Gastrocnemius medialis (tissue), 4 donors: ENCODE measurements at regions not wholly inside any gene's neighbourhood (a gene's known extent, or its start where the extent isn't known, plus 50 kb on each side); places are given as distances from the start of the nearest gene placed in this dataset.

ENCODE experiments used
- ATAC-seq, 2 donors: fragments of 150-250 bp; one replicate each; pipeline ENCODE4 v1.9.1; 2016
- DNase-seq, 2 donors: peaks; one replicate each; pipeline ENCODE4 v3.0.0-alpha.2; 2019
- H3K27ac ChIP-seq, 4 donors: fragments of 200-600 bp; sonication (generic); 1 replicate in 1 of 4; 2 replicates in 3 of 4; pipeline ENCODE4 v1.5.1; 2016 to 2018; ENCODE audit warnings: mild to moderate bottlenecking in 2 of 4, moderate library complexity in 1 of 4
- H3K27me3 ChIP-seq, 3 donors: fragments of 200-600 bp; sonication (generic) in 2 of 3; 1 replicate in 1 of 3; 2 replicates in 2 of 3; pipeline versions ENCODE4 v1.5.1 to v1.6.0; 2016 to 2019; ENCODE audit warnings: mild to moderate bottlenecking in 1 of 3, moderate library complexity in 1 of 3
- H3K36me3 ChIP-seq, 2 donors: fragments of 200-600 bp; sonication (generic) in 1 of 2; one replicate each; pipeline ENCODE4 v1.5.1; 2017 to 2018
- H3K4me1 ChIP-seq, 2 donors: fragments of 200-600 bp; sonication (generic) in 1 of 2; one replicate each; pipeline ENCODE4 v1.5.1; 2016 to 2017; ENCODE audit warnings: mild to moderate bottlenecking in 2 of 2
- H3K4me3 ChIP-seq, 4 donors: fragments of 200-600 bp; sonication (generic) in 3 of 4; 1 replicate in 1 of 4; 2 replicates in 3 of 4; pipeline ENCODE4 v1.5.1; 2016 to 2019; ENCODE audit warnings: mild to moderate bottlenecking in 2 of 4
- H3K9me3 ChIP-seq, 3 donors: fragments of 200-600 bp; sonication (generic) in 2 of 3; 1 replicate in 1 of 3; 2 replicates in 2 of 3; pipeline ENCODE4 v1.5.1; 2016 to 2019
- POLR2A ChIP-seq, 2 donors: fragments of 450-650 bp; IDR thresholded peaks; one replicate each; pipeline ENCODE4 v1.6.1; 2017; ENCODE audit warnings: antibody characterized with exemption in 2 of 2, mild to moderate bottlenecking in 2 of 2, moderate library complexity in 2 of 2
- in situ Hi-C, 4 donors: fragments of 200-750 bp; cut with MboI; loops; one replicate each; pipeline versions ENCODE4 v1.15.0 to v1.8.0; 2017; ENCODE audit warnings: low sequenced_read_pairs in 4 of 4
- intact Hi-C: fragments of 100-400 bp; cut with DNase I; formaldehyde crosslinking; loops from one replicate; pipeline ENCODE4 v1.15.1; 2023; ENCODE audit warnings: low total_unique reads
- TF ChIP-seq, protein P1 (sequence below), 5 experiments: fragments of 450-650 bp in 3 of 5; fragments of 200-600 bp in 2 of 5; sonication (generic) in 2 of 5; IDR thresholded peaks in 4 of 5; conservative IDR thresholded peaks in 1 of 5; 1 replicate in 4 of 5; 2 replicates in 1 of 5; pipeline ENCODE4 v1.5.1; 2016 to 2019; ENCODE audit warnings: antibody characterized with exemption in 5 of 5, mild to moderate bottlenecking in 3 of 5, moderate library complexity in 3 of 5

GRCh38 chr14:84864548-84865271 lies 665.2 kb upstream of the FLRT2 start:
- H3K27ac ChIP-seq, result no peak overlapping the region
- DNase-seq, result no peak
- intact Hi-C loops (no loop called here), in situ Hi-C loops (no loop called here)
- H3K27me3 ChIP-seq, result no peaks in the 10 kb centered on the region
- TF ChIP-seq, protein P1, sequence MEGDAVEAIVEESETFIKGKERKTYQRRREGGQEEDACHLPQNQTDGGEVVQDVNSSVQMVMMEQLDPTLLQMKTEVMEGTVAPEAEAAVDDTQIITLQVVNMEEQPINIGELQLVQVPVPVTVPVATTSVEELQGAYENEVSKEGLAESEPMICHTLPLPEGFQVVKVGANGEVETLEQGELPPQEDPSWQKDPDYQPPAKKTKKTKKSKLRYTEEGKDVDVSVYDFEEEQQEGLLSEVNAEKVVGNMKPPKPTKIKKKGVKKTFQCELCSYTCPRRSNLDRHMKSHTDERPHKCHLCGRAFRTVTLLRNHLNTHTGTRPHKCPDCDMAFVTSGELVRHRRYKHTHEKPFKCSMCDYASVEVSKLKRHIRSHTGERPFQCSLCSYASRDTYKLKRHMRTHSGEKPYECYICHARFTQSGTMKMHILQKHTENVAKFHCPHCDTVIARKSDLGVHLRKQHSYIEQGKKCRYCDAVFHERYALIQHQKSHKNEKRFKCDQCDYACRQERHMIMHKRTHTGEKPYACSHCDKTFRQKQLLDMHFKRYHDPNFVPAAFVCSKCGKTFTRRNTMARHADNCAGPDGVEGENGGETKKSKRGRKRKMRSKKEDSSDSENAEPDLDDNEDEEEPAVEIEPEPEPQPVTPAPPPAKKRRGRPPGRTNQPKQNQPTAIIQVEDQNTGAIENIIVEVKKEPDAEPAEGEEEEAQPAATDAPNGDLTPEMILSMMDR (IDR thresholded peaks at IDR 0.05 in 4 of 5, conservative IDR thresholded peaks at IDR 0.05 in 1 of 5), result no peak
- no peak for TF ChIP-seq POLR2A (IDR thresholded peaks at IDR 0.05)
- H3K9me3 ChIP-seq, result no peaks in the 10 kb centered on the region
- ATAC-seq, result no peak
- H3K36me3 ChIP-seq, result no peaks in the 10 kb centered on the region
- no peaks in the 10 kb centered on the region for H3K4me1 ChIP-seq
- H3K4me3 ChIP-seq, result no peak overlapping the region

DNA sequence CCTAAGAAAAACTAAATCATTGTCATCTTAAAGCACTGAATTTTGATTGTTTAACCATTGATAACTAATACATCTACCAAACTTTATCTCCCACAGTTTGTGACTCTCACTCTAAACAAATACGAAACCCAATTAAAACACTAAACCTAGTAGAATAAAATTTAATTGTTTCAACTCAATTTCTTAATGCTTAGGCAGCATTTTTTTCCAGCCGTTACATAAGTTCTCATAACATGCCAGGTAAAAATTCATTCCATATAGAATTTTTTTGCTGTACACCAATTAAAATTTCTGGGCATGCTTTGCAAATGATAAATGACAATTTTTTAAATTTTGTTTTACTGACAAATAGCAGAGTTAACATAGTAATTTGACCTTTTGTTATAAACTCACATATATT lies 658.2 kb upstream of the FLRT2 start:
- TF ChIP-seq POLR2A (IDR thresholded peaks at IDR 0.05), result no peak
- TF ChIP-seq, protein P1 (IDR thresholded peaks at IDR 0.05 in 4 of 5, conservative IDR thresholded peaks at IDR 0.05 in 1 of 5), result no peak
- H3K36me3 ChIP-seq, result no peaks in the 10 kb centered on the region
- no peak for DNase-seq
- no peak overlapping the region for H3K4me3 ChIP-seq
- ATAC-seq, result no peak
- H3K27ac ChIP-seq, result no peak overlapping the region
- H3K9me3 ChIP-seq, result no peaks in the 10 kb centered on the region
- intact Hi-C loops (no loop called here), in situ Hi-C loops (no loop called here)
- no peaks in the 10 kb centered on the region for H3K27me3 ChIP-seq
- no peaks in the 10 kb centered on the region for H3K4me1 ChIP-seq

GRCh38 chr14:84874436-84874835 lies 655.5 kb upstream of the FLRT2 start:
- DNase-seq, result no peak
- intact Hi-C loops (no loop called here), in situ Hi-C loops (no loop called here)
- no peak for ATAC-seq
- Histone ChIP-seq H3K4me3 (no peak overlapping the region), H3K4me1 (no peaks in the 10 kb centered on the region), H3K36me3 (no peaks in the 10 kb centered on the region), H3K27me3 (no peaks in the 10 kb centered on the region), H3K9me3 (no peaks in the 10 kb centered on the region), H3K27ac (no peak overlapping the region)
- TF ChIP-seq, protein P1 (IDR thresholded peaks at IDR 0.05 in 4 of 5, conservative IDR thresholded peaks at IDR 0.05 in 1 of 5), result no peak

- DNase-seq, result no peak
- H3K27ac ChIP-seq, result no peak overlapping the region
- H3K36me3 ChIP-seq, result no peaks in the 10 kb centered on the region
- no peaks in the 10 kb centered on the region for H3K27me3 ChIP-seq
- TF ChIP-seq POLR2A (IDR thresholded peaks at IDR 0.05), result no peak
- TF ChIP-seq, protein P1 (IDR thresholded peaks at IDR 0.05 in 4 of 5, conservative IDR thresholded peaks at IDR 0.05 in 1 of 5), result no peak
- no peak for ATAC-seq
- intact Hi-C loops, result no loop called here
- H3K9me3 ChIP-seq, result no peaks in the 10 kb centered on the region
- H3K4me3 ChIP-seq, result no peak overlapping the region
- no peaks in the 10 kb centered on the region for H3K4me1 ChIP-seq
- in situ Hi-C loops, result no loop called here
Measured at GRCh38 chr14:84877061-84877460, 652.9 kb upstream of the FLRT2 start.

GRCh38 chr14:84882830-84883229 lies 647.1 kb upstream of the FLRT2 start:
- intact Hi-C loops (no loop called here), in situ Hi-C loops (no loop called here)
- DNase-seq (no peak), ATAC-seq (no peak)
- H3K9me3 ChIP-seq, result no peaks in the 10 kb centered on the region
- no peak overlapping the region for H3K27ac ChIP-seq
- no peak for TF ChIP-seq POLR2A (IDR thresholded peaks at IDR 0.05)
- TF ChIP-seq, protein P1 (IDR thresholded peaks at IDR 0.05 in 4 of 5, conservative IDR thresholded peaks at IDR 0.05 in 1 of 5), result no peak
- H3K4me1 ChIP-seq, result no peaks in the 10 kb centered on the region
- no peaks in the 10 kb centered on the region for H3K36me3 ChIP-seq
- H3K4me3 ChIP-seq, result no peak overlapping the region
- no peaks in the 10 kb centered on the region for H3K27me3 ChIP-seq
